Mammary epithelial cell (primary cell): ENCODE measurements at regions not wholly inside any gene's neighbourhood (a gene's known extent, or its start where the extent isn't known, plus 50 kb on each side); places are given as distances from the start of the nearest gene placed in this dataset.

Source experiments
- EZH2 ChIP-seq: IDR thresholded peaks from 2 replicates; pipeline ENCODE4 v1.6.1; 2012; ENCODE audit warnings: low read length, inconsistent platforms, borderline replicate concordance
- TF ChIP-seq, protein P1 (sequence below), 2 donors: IDR thresholded peaks in 1 of 2; conservative IDR thresholded peaks in 1 of 2; 2 replicates each; pipeline ENCODE4 v1.5.1; 2011 to 2012; ENCODE audit warnings: inconsistent platforms in 2 of 2, low read length in 2 of 2, mild to moderate bottlenecking in 2 of 2, control low read depth in 1 of 2, low read depth in 1 of 2; ENCODE audit not compliant: insufficient read depth in 1 of 2; ENCODE audit errors: extremely low read depth in 1 of 2

GRCh38 chr4:13938299-13938698 lies 310.8 kb upstream of the BOD1L1 start:
- TF ChIP-seq, protein P1, sequence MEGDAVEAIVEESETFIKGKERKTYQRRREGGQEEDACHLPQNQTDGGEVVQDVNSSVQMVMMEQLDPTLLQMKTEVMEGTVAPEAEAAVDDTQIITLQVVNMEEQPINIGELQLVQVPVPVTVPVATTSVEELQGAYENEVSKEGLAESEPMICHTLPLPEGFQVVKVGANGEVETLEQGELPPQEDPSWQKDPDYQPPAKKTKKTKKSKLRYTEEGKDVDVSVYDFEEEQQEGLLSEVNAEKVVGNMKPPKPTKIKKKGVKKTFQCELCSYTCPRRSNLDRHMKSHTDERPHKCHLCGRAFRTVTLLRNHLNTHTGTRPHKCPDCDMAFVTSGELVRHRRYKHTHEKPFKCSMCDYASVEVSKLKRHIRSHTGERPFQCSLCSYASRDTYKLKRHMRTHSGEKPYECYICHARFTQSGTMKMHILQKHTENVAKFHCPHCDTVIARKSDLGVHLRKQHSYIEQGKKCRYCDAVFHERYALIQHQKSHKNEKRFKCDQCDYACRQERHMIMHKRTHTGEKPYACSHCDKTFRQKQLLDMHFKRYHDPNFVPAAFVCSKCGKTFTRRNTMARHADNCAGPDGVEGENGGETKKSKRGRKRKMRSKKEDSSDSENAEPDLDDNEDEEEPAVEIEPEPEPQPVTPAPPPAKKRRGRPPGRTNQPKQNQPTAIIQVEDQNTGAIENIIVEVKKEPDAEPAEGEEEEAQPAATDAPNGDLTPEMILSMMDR (conservative IDR thresholded peaks at IDR 0.05 in 1 of 2, IDR thresholded peaks at IDR 0.05 in 1 of 2; ENCODE audit: extremely low read depth in 1 of 2, insufficient read depth in 1 of 2, low read depth in 1 of 2, low read length in 2 of 2), result no peak
- TF ChIP-seq EZH2, result no peak
